T-helper 17 cell (primary cell): ENCODE measurements at regions not wholly inside any gene's neighbourhood (a gene's known extent, or its start where the extent isn't known, plus 50 kb on each side); places are given as distances from the start of the nearest gene placed in this dataset.

Source experiments
- ATAC-seq: fragments of 150-1000 bp; cut with Tn5 transposase; 2 replicates; pipeline ENCODE4 v1.10.0; 2021; ENCODE audit warnings: mild to moderate bottlenecking, moderate library complexity
- DNase-seq, 3 donors: peaks; one replicate each; pipeline versions ENCODE4 v3.0.0 to v3.0.0-alpha.2; 2020 to 2021
- H3K9me3 ChIP-seq: one replicate; pipeline ENCODE4 v1.7.0; 2013; ENCODE audit warnings: low read length, mild to moderate bottlenecking; ENCODE audit not compliant: control insufficient read depth, poor library complexity, severe bottlenecking
- H3K27ac Mint-ChIP-seq: one replicate; pipeline ENCODE4 v1.8.0; 2022; ENCODE audit warnings: mild to moderate bottlenecking, moderate library complexity, mixed read lengths
- H3K27me3 Mint-ChIP-seq: one replicate; pipeline ENCODE4 v1.8.0; 2022; ENCODE audit warnings: mixed read lengths
- H3K36me3 Mint-ChIP-seq: one replicate; pipeline ENCODE4 v1.8.0; 2022; ENCODE audit warnings: low read depth, mixed read lengths
- H3K4me1 Mint-ChIP-seq: one replicate; pipeline ENCODE4 v1.8.0; 2022; ENCODE audit warnings: mild to moderate bottlenecking, mixed read lengths
- H3K4me3 Mint-ChIP-seq: one replicate; pipeline ENCODE4 v1.8.0; 2022; ENCODE audit warnings: mild to moderate bottlenecking, moderate library complexity, mixed read lengths

GRCh38 chr9:82104252-82104651, 115.7 kb downstream of the SPATA31D1 start:
- Mint-ChIP-seq H3K27ac (no peak overlapping the region), H3K27me3 (no peaks in the 10 kb centered on the region), H3K4me3 (no peak overlapping the region), H3K36me3 (no peaks in the 10 kb centered on the region), H3K4me1 (no peaks in the 10 kb centered on the region)
- ATAC-seq = no peak
- H3K9me3 ChIP-seq = no peaks in the 10 kb centered on the region
- DNase-seq = no peak

DNA sequence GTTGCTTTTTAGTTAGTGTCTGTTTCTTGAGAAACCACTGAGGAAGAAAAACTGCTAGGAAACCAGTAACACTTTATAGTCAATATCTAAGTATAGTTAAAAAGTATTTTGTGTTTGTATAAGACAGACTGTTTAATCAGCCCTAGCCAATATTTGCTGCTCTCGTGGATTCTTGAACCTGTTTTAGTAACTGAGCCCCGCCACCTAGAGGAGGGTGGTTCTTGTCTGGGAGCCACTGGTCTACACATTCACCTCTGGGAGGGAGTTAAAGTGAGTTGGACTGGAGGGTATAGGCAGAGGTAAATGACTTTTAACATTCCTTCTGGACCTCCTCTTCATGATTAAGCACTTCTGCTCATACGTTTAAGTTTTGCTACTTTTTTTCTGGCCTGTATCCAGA, 117.2 kb downstream of the SPATA31D1 start:
- Mint-ChIP-seq H3K4me3 (no peak overlapping the region), H3K36me3 (no peaks in the 10 kb centered on the region), H3K27me3 (no peaks in the 10 kb centered on the region), H3K4me1 (no peaks in the 10 kb centered on the region), H3K27ac (no peak overlapping the region)
- ATAC-seq (no peak), DNase-seq (no peak)
- H3K9me3 ChIP-seq = no peaks in the 10 kb centered on the region

GRCh38 chr9:82106536-82106935, 118.0 kb downstream of the SPATA31D1 start:
- Mint-ChIP-seq H3K27ac (no peak overlapping the region), H3K36me3 (no peaks in the 10 kb centered on the region)
- ATAC-seq = no peak

GRCh38 chr9:82108474-82108873, 119.9 kb downstream of the SPATA31D1 start:
- ATAC-seq = no peak
- DNase-seq = no peak
- Mint-ChIP-seq H3K4me3 (no peak overlapping the region), H3K27me3 (no peaks in the 10 kb centered on the region), H3K27ac (no peak overlapping the region), H3K36me3 (no peaks in the 10 kb centered on the region), H3K4me1 (no peaks in the 10 kb centered on the region)
- H3K9me3 ChIP-seq = no peaks in the 10 kb centered on the region

More at GRCh38 chr9:82106536-82106935, 118.0 kb downstream of the SPATA31D1 start:
- Mint-ChIP-seq H3K4me3 (no peak overlapping the region), H3K4me1 (no peaks in the 10 kb centered on the region), H3K27me3 (no peaks in the 10 kb centered on the region)
- DNase-seq = no peak
- H3K9me3 ChIP-seq = no peaks in the 10 kb centered on the region

DNA sequence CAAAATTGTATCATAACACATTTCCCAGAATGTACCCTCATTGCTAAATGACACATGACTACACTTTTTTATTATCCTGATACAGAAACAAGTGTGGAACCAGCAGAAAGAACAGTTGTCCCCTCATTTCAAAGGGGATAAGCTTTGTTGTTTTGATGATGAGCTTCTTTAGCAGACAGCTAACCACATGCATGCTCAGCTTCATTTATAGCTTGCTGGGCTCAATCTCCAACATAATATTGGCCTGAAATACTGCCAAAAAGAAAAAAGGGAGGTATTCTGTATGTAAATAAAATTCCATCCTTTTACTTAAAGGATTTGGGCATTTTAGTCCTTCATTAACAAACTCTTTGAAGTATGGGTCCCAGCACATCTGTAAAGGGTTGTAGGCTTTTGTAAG, 120.4 kb downstream of the SPATA31D1 start:
- no peaks in the 10 kb centered on the region for H3K4me1 Mint-ChIP-seq
- no peak for ATAC-seq

GRCh38 chr9:82109626-82110025, 121.1 kb downstream of the SPATA31D1 start:
- H3K4me1 Mint-ChIP-seq = no peaks in the 10 kb centered on the region
- DNase-seq (no peak), ATAC-seq (no peak)
- H3K27me3 Mint-ChIP-seq = no peaks in the 10 kb centered on the region
- H3K27ac Mint-ChIP-seq = no peak overlapping the region
- H3K9me3 ChIP-seq = no peaks in the 10 kb centered on the region
- no peak overlapping the region for H3K4me3 Mint-ChIP-seq
- H3K36me3 Mint-ChIP-seq = no peaks in the 10 kb centered on the region

More for the DNA sequence above, 120.4 kb downstream of the SPATA31D1 start:
- Mint-ChIP-seq H3K4me3 (no peak overlapping the region), H3K27ac (no peak overlapping the region), H3K27me3 (no peaks in the 10 kb centered on the region), H3K36me3 (no peaks in the 10 kb centered on the region)
- no peak for DNase-seq
- no peaks in the 10 kb centered on the region for H3K9me3 ChIP-seq

GRCh38 chr9:82110881-82111280, 122.3 kb downstream of the SPATA31D1 start:
- no peak overlapping the region for H3K4me3 Mint-ChIP-seq
- ATAC-seq (no peak), DNase-seq (no peak)
- H3K27me3 Mint-ChIP-seq = no peaks in the 10 kb centered on the region
- no peaks in the 10 kb centered on the region for H3K4me1 Mint-ChIP-seq
- no peak overlapping the region for H3K27ac Mint-ChIP-seq
- no peaks in the 10 kb centered on the region for H3K36me3 Mint-ChIP-seq
- H3K9me3 ChIP-seq = no peaks in the 10 kb centered on the region

- no peak for ATAC-seq
Observed at GRCh38 chr9:82115331-82115730, 126.8 kb downstream of the SPATA31D1 start.

GRCh38 chr9:82115900-82116299, 127.3 kb downstream of the SPATA31D1 start:
- no peaks in the 10 kb centered on the region for H3K36me3 Mint-ChIP-seq
- H3K27me3 Mint-ChIP-seq = no peaks in the 10 kb centered on the region
- ATAC-seq (no peak), DNase-seq (no peak)
- no peaks in the 10 kb centered on the region for H3K4me1 Mint-ChIP-seq
- no peak overlapping the region for H3K27ac Mint-ChIP-seq
- H3K9me3 ChIP-seq = no peaks in the 10 kb centered on the region
- no peak overlapping the region for H3K4me3 Mint-ChIP-seq

More at GRCh38 chr9:82115331-82115730, 126.8 kb downstream of the SPATA31D1 start:
- no peak for DNase-seq
- H3K4me1 Mint-ChIP-seq = no peaks in the 10 kb centered on the region
- no peaks in the 10 kb centered on the region for H3K36me3 Mint-ChIP-seq
- H3K9me3 ChIP-seq = no peaks in the 10 kb centered on the region
- no peaks in the 10 kb centered on the region for H3K27me3 Mint-ChIP-seq
- no peak overlapping the region for H3K4me3 Mint-ChIP-seq
- no peak overlapping the region for H3K27ac Mint-ChIP-seq

DNA sequence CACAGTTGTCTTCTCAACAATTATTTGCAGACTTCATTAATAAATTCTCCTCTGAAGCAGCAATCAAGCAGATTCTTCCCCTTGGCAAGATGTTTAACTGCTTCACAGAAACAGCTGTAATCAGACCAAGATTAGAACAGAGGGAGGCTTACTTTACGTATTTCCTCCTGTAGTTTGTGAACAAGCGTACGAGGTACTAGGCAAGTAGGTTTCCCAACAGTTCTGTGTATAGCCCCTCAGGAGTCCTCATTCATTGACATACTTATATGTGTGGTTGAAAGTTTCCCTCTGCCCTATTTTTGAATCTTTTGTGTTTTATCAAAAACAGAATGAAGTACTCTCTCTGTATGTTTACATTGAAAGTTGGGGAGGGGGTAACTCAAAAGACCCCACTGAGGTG, 128.0 kb downstream of the SPATA31D1 start:
- Mint-ChIP-seq H3K4me3 (no peak overlapping the region), H3K4me1 (no peaks in the 10 kb centered on the region), H3K36me3 (no peaks in the 10 kb centered on the region), H3K27me3 (no peaks in the 10 kb centered on the region), H3K27ac (no peak overlapping the region)
- no peaks in the 10 kb centered on the region for H3K9me3 ChIP-seq
- ATAC-seq (no peak), DNase-seq (no peak)

- Mint-ChIP-seq H3K27ac (no peak overlapping the region), H3K4me3 (no peak overlapping the region), H3K4me1 (no peaks in the 10 kb centered on the region), H3K36me3 (no peaks in the 10 kb centered on the region), H3K27me3 (no peaks in the 10 kb centered on the region)
- H3K9me3 ChIP-seq = no peaks in the 10 kb centered on the region
- ATAC-seq (no peak), DNase-seq (no peak)
Observed at GRCh38 chr9:82117026-82117811, 128.6 kb downstream of the SPATA31D1 start.

DNA sequence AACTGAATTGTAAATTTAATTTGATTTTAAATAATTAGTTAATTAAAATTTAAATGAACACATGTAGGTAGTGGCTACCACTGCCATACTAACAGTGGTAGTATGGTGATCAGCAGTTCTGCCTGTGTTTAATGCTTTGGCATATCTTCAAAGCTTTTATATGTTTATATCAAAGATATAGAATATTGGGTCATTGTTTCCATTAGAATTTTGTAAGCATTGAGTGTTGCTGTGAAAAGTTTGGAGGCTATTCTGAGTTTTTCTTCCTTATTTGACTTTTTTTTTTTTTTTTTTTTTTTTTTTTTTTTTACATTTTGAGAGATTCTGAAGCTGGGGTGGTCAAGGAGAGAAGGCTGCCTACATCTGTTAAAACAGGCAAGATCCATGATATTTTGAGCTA, 134.2 kb downstream of the SPATA31D1 start:
- no peak overlapping the region for H3K27ac Mint-ChIP-seq
- H3K36me3 Mint-ChIP-seq = no peaks in the 10 kb centered on the region
- no peak for ATAC-seq
- no peaks in the 10 kb centered on the region for H3K9me3 ChIP-seq
- no peak overlapping the region for H3K4me3 Mint-ChIP-seq
- H3K4me1 Mint-ChIP-seq = no peaks in the 10 kb centered on the region
- no peak for DNase-seq
- no peaks in the 10 kb centered on the region for H3K27me3 Mint-ChIP-seq

- no peak overlapping the region for H3K27ac Mint-ChIP-seq
- H3K9me3 ChIP-seq = no peaks in the 10 kb centered on the region
- no peaks in the 10 kb centered on the region for H3K27me3 Mint-ChIP-seq
- ATAC-seq (no peak), DNase-seq (no peak)
- no peaks in the 10 kb centered on the region for H3K4me1 Mint-ChIP-seq
- H3K4me3 Mint-ChIP-seq = no peak overlapping the region
- no peaks in the 10 kb centered on the region for H3K36me3 Mint-ChIP-seq
Observed at GRCh38 chr9:82124090-82124489, 135.5 kb downstream of the SPATA31D1 start.

DNA sequence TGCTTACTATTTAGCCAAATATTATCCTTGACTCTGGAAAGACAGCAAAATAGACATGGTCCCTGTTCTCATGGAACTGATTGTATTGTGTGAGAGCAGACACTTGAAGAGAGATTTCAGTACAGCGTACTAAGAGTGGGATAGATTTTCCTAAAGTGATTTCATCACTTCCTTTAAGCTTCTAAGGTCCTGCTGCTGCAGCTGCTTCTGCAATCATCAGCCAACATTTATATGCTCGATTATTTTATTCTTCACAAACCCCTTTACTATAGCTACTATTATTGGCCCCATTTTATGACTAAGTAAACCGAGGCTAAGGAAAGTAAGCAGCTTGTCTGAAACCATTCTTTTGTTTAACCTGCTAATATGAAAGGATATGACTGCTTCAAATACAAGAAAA, 137.7 kb downstream of the SPATA31D1 start:
- ATAC-seq (no peak), DNase-seq (no peak)
- Mint-ChIP-seq H3K36me3 (no peaks in the 10 kb centered on the region), H3K27ac (no peak overlapping the region), H3K4me3 (no peak overlapping the region), H3K4me1 (no peaks in the 10 kb centered on the region), H3K27me3 (no peaks in the 10 kb centered on the region)
- no peaks in the 10 kb centered on the region for H3K9me3 ChIP-seq
